GM21825 (cell line): ENCODE measurements at regions not wholly inside any gene's neighbourhood (a gene's known extent, or its start where the extent isn't known, plus 50 kb on each side); places are given as distances from the start of the nearest gene placed in this dataset.

ENCODE experiments used
- ATAC-seq: cut with Tn5 transposase; IDR thresholded peaks from one replicate; pipeline ENCODE4 v1.9.1; 2021; ENCODE audit warnings: mild to moderate bottlenecking, moderate library complexity; ENCODE audit not compliant: unreplicated experiment

- ATAC-seq: no peak
Observed at GRCh38 chr3:130259166-130259874, 86.2 kb upstream of the COL6A5 start.

GRCh38 chr3:130260918-130261317 is 84.6 kb upstream of the COL6A5 start:
- ATAC-seq: no peak

- no peak for ATAC-seq
Observed at GRCh38 chr3:130263708-130264107, 81.8 kb upstream of the COL6A5 start.

GRCh38 chr3:130266817-130267216 is 78.7 kb upstream of the COL6A5 start:
- no peak for ATAC-seq

GRCh38 chr3:130276203-130276803 is 69.2 kb upstream of the COL6A5 start:
- ATAC-seq: peak; percentile 68

- ATAC-seq: no peak
Observed at GRCh38 chr3:130288670-130289069, 56.8 kb upstream of the COL6A5 start.

- ATAC-seq: no peak
Observed at GRCh38 chr3:130291148-130291547, 54.3 kb upstream of the COL6A5 start.

GRCh38 chr3:130293247-130293646 is 52.2 kb upstream of the COL6A5 start:
- no peak for ATAC-seq
